Naive thymus-derived CD4-positive, alpha-beta T cell (primary cell): ENCODE measurements at regions not wholly inside any gene's neighbourhood (a gene's known extent, or its start where the extent isn't known, plus 50 kb on each side); places are given as distances from the start of the nearest gene placed in this dataset.

ENCODE experiments used
- ATAC-seq: fragments of 150-1000 bp; cut with Tn5 transposase; 2 replicates; pipeline ENCODE4 v1.10.0; 2021; ENCODE audit warnings: mild to moderate bottlenecking, moderate library complexity
- CTCF ChIA-PET: fragments of 350-600 bp; sonication (Branson Sonifier 250); formaldehyde crosslinking; loops from one replicate; lab custom pipeline; 2021; ENCODE audit warnings: antibody characterized with exemption; lab: Charles Lee
- POLR2A ChIA-PET: fragments of 350-600 bp; sonication (Branson Sonifier 250); formaldehyde crosslinking; loops from one replicate; lab custom pipeline; 2021; ENCODE audit warnings: antibody characterized with exemption, inconsistent platforms; lab: Charles Lee
- DNase-seq, 9 donors: peaks; one replicate each; pipeline versions ENCODE4 v3.0.0 to v3.0.0-alpha.2; 2020 to 2022; ENCODE audit warnings: mixed read lengths in 1 of 9
- H3K27ac ChIP-seq: one replicate; pipeline ENCODE4 v1.7.0; 2013; ENCODE audit warnings: mild to moderate bottlenecking, low read depth, low read length, moderate library complexity
- H3K27me3 ChIP-seq, 2 donors: one replicate each; pipeline ENCODE4 v1.7.0; 2013; ENCODE audit warnings: low read length in 2 of 2, mild to moderate bottlenecking in 2 of 2, moderate library complexity in 2 of 2; ENCODE audit not compliant: control insufficient read depth in 2 of 2, insufficient read depth in 2 of 2
- H3K36me3 ChIP-seq, 3 experiments: 1 replicate in 2 of 3; 2 replicates in 1 of 3; pipeline ENCODE4 v1.7.0; 2013; ENCODE audit warnings: low read length in 3 of 3, mild to moderate bottlenecking in 3 of 3, moderate library complexity in 1 of 3; ENCODE audit not compliant: insufficient read depth in 3 of 3, control insufficient read depth in 2 of 3
- H3K4me1 ChIP-seq, 2 donors: one replicate each; pipeline ENCODE4 v1.7.0; 2013; ENCODE audit warnings: low read length in 2 of 2, mild to moderate bottlenecking in 2 of 2, moderate library complexity in 1 of 2; ENCODE audit not compliant: control insufficient read depth in 2 of 2, insufficient read depth in 2 of 2
- H3K4me3 ChIP-seq: 2 replicates; pipeline ENCODE4 v1.7.0; 2013; ENCODE audit warnings: mild to moderate bottlenecking, low read length
- H3K9me3 ChIP-seq, 3 experiments: 1 replicate in 2 of 3; 2 replicates in 1 of 3; pipeline ENCODE4 v1.7.0; 2013; ENCODE audit warnings: low read length in 3 of 3; ENCODE audit not compliant: control insufficient read depth in 2 of 3
- H3K27ac Mint-ChIP-seq, 9 donors: one replicate each; pipeline ENCODE4 v1.8.0; 2020 to 2022; ENCODE audit warnings: mixed read lengths in 9 of 9, mild to moderate bottlenecking in 8 of 9, moderate library complexity in 5 of 9, inconsistent platforms in 2 of 9
- H3K27me3 Mint-ChIP-seq, 5 donors: one replicate each; pipeline ENCODE4 v1.8.0; 2021 to 2022; ENCODE audit warnings: mixed read lengths in 5 of 5, mild to moderate bottlenecking in 1 of 5
- H3K36me3 Mint-ChIP-seq, 5 donors: one replicate each; pipeline ENCODE4 v1.8.0; 2020 to 2022; ENCODE audit warnings: mixed read lengths in 5 of 5, mild to moderate bottlenecking in 3 of 5, inconsistent platforms in 1 of 5
- H3K4me1 Mint-ChIP-seq, 7 donors: one replicate each; pipeline ENCODE4 v1.8.0; 2020 to 2022; ENCODE audit warnings: mixed read lengths in 7 of 7, mild to moderate bottlenecking in 3 of 7, inconsistent platforms in 1 of 7
- H3K4me3 Mint-ChIP-seq, 10 donors: one replicate each; pipeline ENCODE4 v1.8.0; 2020 to 2022; ENCODE audit warnings: mild to moderate bottlenecking in 10 of 10, mixed read lengths in 10 of 10, moderate library complexity in 6 of 10, inconsistent platforms in 2 of 10
- H3K9me3 Mint-ChIP-seq, 11 donors: one replicate each; pipeline ENCODE4 v1.8.0; 2020 to 2022; ENCODE audit warnings: mixed read lengths in 11 of 11, mild to moderate bottlenecking in 4 of 11, inconsistent platforms in 1 of 11, moderate library complexity in 1 of 11
- intact Hi-C, 2 donors: fragments of 100-400 bp; cut with micrococcal nuclease; formaldehyde crosslinking; loops; one replicate each; pipeline ENCODE4 v1.15.1; 2023

- no peak for ATAC-seq
- H3K4me1 Mint-ChIP-seq: no peaks in the 10 kb centered on the region
- H3K9me3 ChIP-seq: no peaks in the 10 kb centered on the region
- H3K36me3 Mint-ChIP-seq: no peaks in the 10 kb centered on the region
- H3K4me1 ChIP-seq: no peaks in the 10 kb centered on the region
- H3K36me3 ChIP-seq: no peaks in the 10 kb centered on the region
- DNase-seq: no peak
- H3K27me3 Mint-ChIP-seq: no peaks in the 10 kb centered on the region
- H3K27ac Mint-ChIP-seq: no peak overlapping the region
- H3K9me3 Mint-ChIP-seq: peaks cover 0 to 12% (median 0%) of the 10 kb centered on the region in 11 donors
- intact Hi-C loops: no loop called here
- CTCF ChIA-PET: interaction anchor here (0.5 kb wide), 1 partner anchor 218 kb away, joined by 3 read pairs; no protein-coding TSS in a partner anchor
- H3K4me3 Mint-ChIP-seq: no peak overlapping the region
- POLR2A ChIA-PET: no interaction called here
- H3K4me3 ChIP-seq: no peak overlapping the region
- H3K27ac ChIP-seq: no peak overlapping the region
- no peaks in the 10 kb centered on the region for H3K27me3 ChIP-seq
Measured at GRCh38 chr1:102640312-102640711, 468.0 kb downstream of the COL11A1 start.

- Mint-ChIP-seq H3K9me3 (peaks cover 0 to 5% (median 0%) of the 10 kb centered on the region in 11 donors), H3K27me3 (no peaks in the 10 kb centered on the region), H3K36me3 (no peaks in the 10 kb centered on the region), H3K4me1 (no peaks in the 10 kb centered on the region), H3K4me3 (peak overlapping the region in 1 of 10 donors; percentile 10), H3K27ac (no peak overlapping the region)
- ChIA-PET POLR2A (no interaction called here), CTCF (no interaction called here)
- H3K27ac ChIP-seq: no peak overlapping the region
- ATAC-seq (no peak), DNase-seq (no peak)
- H3K27me3 ChIP-seq: no peaks in the 10 kb centered on the region
- H3K36me3 ChIP-seq: no peaks in the 10 kb centered on the region
- H3K4me3 ChIP-seq: no peak overlapping the region
- H3K4me1 ChIP-seq: no peaks in the 10 kb centered on the region
- H3K9me3 ChIP-seq: no peaks in the 10 kb centered on the region
- intact Hi-C loops: no loop called here
Measured at GRCh38 chr1:102631691-102632090, 476.6 kb downstream of the COL11A1 start.

GRCh38 chr1:102630041-102630440 is 478.3 kb downstream of the COL11A1 start:
- no peak overlapping the region for H3K4me3 Mint-ChIP-seq
- H3K27me3 ChIP-seq: no peaks in the 10 kb centered on the region
- POLR2A ChIA-PET: no interaction called here
- CTCF ChIA-PET: no interaction called here
- no peaks in the 10 kb centered on the region for H3K36me3 Mint-ChIP-seq
- H3K9me3 ChIP-seq: no peaks in the 10 kb centered on the region
- no peak overlapping the region for H3K27ac Mint-ChIP-seq
- no peak overlapping the region for H3K27ac ChIP-seq
- intact Hi-C loops: no loop called here
- no peaks in the 10 kb centered on the region for H3K4me1 ChIP-seq
- no peaks in the 10 kb centered on the region for H3K4me1 Mint-ChIP-seq
- no peak overlapping the region for H3K4me3 ChIP-seq
- H3K36me3 ChIP-seq: no peaks in the 10 kb centered on the region
- no peak for DNase-seq
- ATAC-seq: no peak
- H3K27me3 Mint-ChIP-seq: no peaks in the 10 kb centered on the region
- peaks cover 0 to 7% (median 1%) of the 10 kb centered on the region in 11 donors for H3K9me3 Mint-ChIP-seq

GRCh38 chr1:102628109-102628613 is 480.2 kb downstream of the COL11A1 start:
- DNase-seq: no peak
- H3K9me3 Mint-ChIP-seq: peaks cover 0 to 7% (median 0%) of the 10 kb centered on the region in 11 donors
- H3K36me3 Mint-ChIP-seq: no peaks in the 10 kb centered on the region
- Histone ChIP-seq H3K4me1 (no peaks in the 10 kb centered on the region), H3K27ac (no peak overlapping the region), H3K9me3 (no peaks in the 10 kb centered on the region), H3K36me3 (no peaks in the 10 kb centered on the region), H3K27me3 (no peaks in the 10 kb centered on the region), H3K4me3 (no peak overlapping the region)
- H3K27ac Mint-ChIP-seq: no peak overlapping the region
- H3K4me3 Mint-ChIP-seq: no peak overlapping the region
- CTCF ChIA-PET: no interaction called here
- H3K4me1 Mint-ChIP-seq: no peaks in the 10 kb centered on the region
- ATAC-seq: no peak
- POLR2A ChIA-PET: no interaction called here
- H3K27me3 Mint-ChIP-seq: no peaks in the 10 kb centered on the region
- intact Hi-C loops: no loop called here

- peaks cover 0 to 9% (median 0%) of the 10 kb centered on the region in 11 donors for H3K9me3 Mint-ChIP-seq
- ATAC-seq (no peak), DNase-seq (no peak)
- no peak overlapping the region for H3K4me3 ChIP-seq
- no peaks in the 10 kb centered on the region for H3K27me3 Mint-ChIP-seq
- no peaks in the 10 kb centered on the region for H3K4me1 ChIP-seq
- CTCF ChIA-PET: no interaction called here
- intact Hi-C loops: no loop called here
- no peak overlapping the region for H3K4me3 Mint-ChIP-seq
- no peaks in the 10 kb centered on the region for H3K9me3 ChIP-seq
- no peaks in the 10 kb centered on the region for H3K27me3 ChIP-seq
- POLR2A ChIA-PET: no interaction called here
- H3K36me3 ChIP-seq: no peaks in the 10 kb centered on the region
- no peaks in the 10 kb centered on the region for H3K4me1 Mint-ChIP-seq
- H3K27ac ChIP-seq: no peak overlapping the region
- H3K36me3 Mint-ChIP-seq: no peaks in the 10 kb centered on the region
- H3K27ac Mint-ChIP-seq: no peak overlapping the region
Measured at GRCh38 chr1:102627145-102627544, 481.2 kb downstream of the COL11A1 start.

GRCh38 chr1:102615896-102616295 is 492.4 kb downstream of the COL11A1 start:
- no peaks in the 10 kb centered on the region for H3K9me3 ChIP-seq

DNA sequence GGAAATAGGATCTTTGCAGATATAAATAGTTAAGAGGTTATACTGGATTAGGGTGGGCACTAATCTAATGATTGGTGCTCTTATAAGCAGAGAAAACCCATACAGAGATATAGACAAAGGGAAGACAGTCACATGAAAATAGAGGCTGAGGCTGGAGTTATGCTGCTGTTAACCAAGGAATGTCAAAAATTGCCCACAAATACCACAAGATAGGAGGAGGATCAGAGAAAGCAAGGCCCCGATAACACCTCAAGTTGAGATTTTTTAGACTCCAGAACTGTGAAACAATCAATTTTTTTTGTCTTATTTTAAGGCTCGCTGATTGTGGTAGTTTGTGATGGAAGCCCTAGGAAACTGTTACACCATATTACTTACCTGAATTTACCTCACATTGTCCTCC is 513.2 kb downstream of the COL11A1 start:
- H3K36me3 Mint-ChIP-seq: no peaks in the 10 kb centered on the region
- intact Hi-C loops: no loop called here
- Histone ChIP-seq H3K36me3 (no peaks in the 10 kb centered on the region), H3K27me3 (no peaks in the 10 kb centered on the region), H3K4me3 (no peak overlapping the region), H3K27ac (no peak overlapping the region), H3K9me3 (no peaks in the 10 kb centered on the region), H3K4me1 (no peaks in the 10 kb centered on the region)
- POLR2A ChIA-PET: no interaction called here
- no peaks in the 10 kb centered on the region for H3K27me3 Mint-ChIP-seq
- CTCF ChIA-PET: no interaction called here
- no peak overlapping the region for H3K4me3 Mint-ChIP-seq
- DNase-seq: no peak
- H3K4me1 Mint-ChIP-seq: no peaks in the 10 kb centered on the region
- no peak for ATAC-seq
- peaks cover 0 to 11% (median 2%) of the 10 kb centered on the region in 11 donors for H3K9me3 Mint-ChIP-seq
- H3K27ac Mint-ChIP-seq: no peak overlapping the region

More at GRCh38 chr1:102615896-102616295, 492.4 kb downstream of the COL11A1 start:
- ATAC-seq (no peak), DNase-seq (no peak)
- intact Hi-C loops: no loop called here
- H3K36me3 ChIP-seq: no peaks in the 10 kb centered on the region
- H3K36me3 Mint-ChIP-seq: no peaks in the 10 kb centered on the region
- H3K4me3 ChIP-seq: no peak overlapping the region
- no peaks in the 10 kb centered on the region for H3K27me3 ChIP-seq
- CTCF ChIA-PET: no interaction called here
- POLR2A ChIA-PET: no interaction called here
- no peaks in the 10 kb centered on the region for H3K27me3 Mint-ChIP-seq
- H3K4me1 ChIP-seq: no peaks in the 10 kb centered on the region
- H3K4me3 Mint-ChIP-seq: no peak overlapping the region
- H3K27ac Mint-ChIP-seq: no peak overlapping the region
- peaks cover 0 to 14% (median 5%) of the 10 kb centered on the region in 11 donors for H3K9me3 Mint-ChIP-seq
- H3K27ac ChIP-seq: no peak overlapping the region
- no peaks in the 10 kb centered on the region for H3K4me1 Mint-ChIP-seq
